ENCODE measurements at regions not wholly inside any gene's neighbourhood (a gene's known extent, or its start where the extent isn't known, plus 50 kb on each side); places are given as distances from the start of the nearest gene placed in this dataset.
A peak's percentile ranks its signal among the peaks of the same experiment; 100 is the strongest.

DNA sequence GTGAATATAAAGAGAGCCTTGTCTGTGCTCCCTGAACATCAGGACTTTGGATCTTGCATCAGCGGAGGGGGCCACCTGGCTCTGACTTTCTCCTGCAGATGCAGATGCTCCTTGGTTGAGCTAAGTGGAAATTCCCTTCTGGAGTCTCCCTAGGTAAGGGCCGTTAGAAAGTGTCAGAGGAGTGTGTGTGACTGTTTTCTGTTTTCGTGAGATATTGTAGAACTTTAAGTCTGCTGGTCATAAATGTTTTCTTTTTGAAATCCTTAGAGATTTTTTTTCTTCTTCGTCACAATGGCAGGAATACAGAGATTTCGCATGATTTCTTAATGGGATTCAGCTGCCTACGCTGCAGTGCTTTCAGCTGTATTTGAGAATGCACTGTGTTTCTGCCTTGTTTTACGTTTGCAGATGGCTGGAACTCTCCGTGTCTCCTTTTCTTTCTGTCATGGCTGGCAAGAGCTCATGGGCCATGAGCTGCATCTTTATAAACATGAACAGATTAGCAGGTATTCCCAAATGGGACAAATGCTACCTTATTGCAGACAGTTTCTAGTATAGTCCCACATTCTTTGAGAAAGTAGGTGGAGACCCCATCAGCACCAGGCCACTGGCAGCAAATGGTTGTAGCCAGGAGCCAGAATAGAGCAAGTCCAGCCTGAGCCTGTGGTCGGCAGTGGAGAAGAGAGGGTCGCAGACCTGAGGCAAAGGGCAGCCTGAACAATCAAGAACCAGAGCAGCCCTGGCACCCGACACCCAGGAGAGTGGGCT lies 76.2 kb upstream of the FRMD6 start:
- no peak overlapping the region for H3K4me3 ChIP-seq (ENCODE audit: extremely low read depth, insufficient read depth, low read length, poor library complexity, severe bottlenecking)
- WGBS, 2 experiments (ENCODE audit: insufficient coverage in 2 of 2) = 80 to 81% methylated on average over 11 of the region's 11 CpGs
- peaks cover 22% of the 10 kb centered on the region for H3K4me1 ChIP-seq (ENCODE audit: control insufficient read depth, insufficient read depth, low read length, poor library complexity, severe bottlenecking)
- no peaks in the 10 kb centered on the region for H3K9me3 ChIP-seq (ENCODE audit: control insufficient read depth, low read length)
- no peaks in the 10 kb centered on the region for H3K36me3 ChIP-seq (ENCODE audit: control insufficient read depth, insufficient read depth, low read length)
- peak overlapping the region; percentile 89 for H3K27ac ChIP-seq (ENCODE audit: low read depth, low read length, severe bottlenecking)

DNA sequence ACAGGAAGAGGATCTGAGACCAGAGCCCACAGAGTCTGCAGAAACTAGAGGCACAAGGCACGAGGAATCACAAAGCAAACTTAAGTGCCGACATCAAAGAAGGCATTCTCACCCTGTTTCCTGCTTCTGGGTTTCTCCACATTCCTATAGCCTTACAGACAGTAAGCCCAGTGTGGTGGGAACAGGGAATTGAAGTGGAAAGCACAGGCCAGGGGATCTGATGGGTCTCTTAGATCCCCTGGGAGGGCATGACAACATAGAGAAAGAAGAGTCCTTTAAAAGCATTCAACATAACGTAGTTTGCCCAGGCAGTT lies 75.6 kb upstream of the FRMD6 start:
- Histone ChIP-seq H3K4me3 (ENCODE audit: extremely low read depth, insufficient read depth, low read length, poor library complexity, severe bottlenecking) (no peak overlapping the region), H3K36me3 (ENCODE audit: control insufficient read depth, insufficient read depth, low read length) (no peaks in the 10 kb centered on the region), H3K27ac (ENCODE audit: low read depth, low read length, severe bottlenecking) (peak overlapping the region; percentile 89), H3K9me3 (ENCODE audit: control insufficient read depth, low read length) (no peaks in the 10 kb centered on the region), H3K4me1 (ENCODE audit: control insufficient read depth, insufficient read depth, low read length, poor library complexity, severe bottlenecking) (peaks cover 27% of the 10 kb centered on the region)
- WGBS, 2 experiments (ENCODE audit: insufficient coverage in 2 of 2) = 47 to 49% methylated on average over 3 of the region's 3 CpGs

DNA sequence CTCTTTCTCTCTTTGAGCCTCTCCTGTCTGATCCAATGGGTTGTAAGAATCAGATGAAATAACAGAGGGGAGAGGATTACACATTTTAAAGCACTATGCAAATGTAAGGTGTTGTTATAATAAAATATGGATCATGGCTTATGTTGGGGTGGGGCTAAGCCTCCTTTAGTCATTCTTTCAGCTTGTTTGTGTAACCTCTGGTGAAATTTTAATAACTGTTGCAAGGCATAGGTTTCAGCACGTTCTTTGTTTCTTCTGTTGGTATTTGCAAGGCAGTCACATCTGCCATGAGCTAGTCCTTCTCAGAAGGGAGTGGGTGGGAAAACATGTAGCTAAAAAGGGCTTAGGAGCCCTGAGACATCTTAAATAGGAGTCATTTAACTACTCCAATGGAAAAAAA lies 74.8 kb upstream of the FRMD6 start:
- Histone ChIP-seq H3K4me1 (ENCODE audit: control insufficient read depth, insufficient read depth, low read length, poor library complexity, severe bottlenecking) (peaks cover 31% of the 10 kb centered on the region), H3K4me3 (ENCODE audit: extremely low read depth, insufficient read depth, low read length, poor library complexity, severe bottlenecking) (no peak overlapping the region), H3K27ac (ENCODE audit: low read depth, low read length, severe bottlenecking) (peak overlapping the region; percentile 89), H3K36me3 (ENCODE audit: control insufficient read depth, insufficient read depth, low read length) (no peaks in the 10 kb centered on the region), H3K9me3 (ENCODE audit: control insufficient read depth, low read length) (no peaks in the 10 kb centered on the region)
- WGBS, 2 experiments (ENCODE audit: insufficient coverage in 2 of 2) = 89% methylated on average over 1 of the region's 1 CpG; no CpG with 5 or more reads in 1 of the 2 experiments

DNA sequence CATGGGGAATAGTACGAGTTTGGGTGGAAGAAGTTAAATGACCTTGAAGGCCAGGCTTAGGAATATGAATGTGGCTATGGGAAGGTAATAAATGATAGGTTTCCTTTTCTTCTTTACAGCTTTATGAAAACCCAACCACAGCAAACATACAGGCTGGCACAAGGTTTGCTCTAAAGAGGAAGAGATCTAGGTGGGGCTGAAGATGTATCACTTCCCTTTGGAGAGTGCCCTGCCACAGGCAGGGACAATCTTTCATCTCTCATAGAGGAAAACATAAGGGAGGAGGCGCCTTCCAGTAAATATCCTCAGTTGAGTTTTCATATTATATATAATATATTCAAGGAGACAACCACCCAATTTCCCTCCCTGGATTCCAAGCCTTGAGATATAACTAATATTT lies 72.9 kb upstream of the FRMD6 start:
- Histone ChIP-seq H3K9me3 (ENCODE audit: control insufficient read depth, low read length) (no peaks in the 10 kb centered on the region), H3K4me1 (ENCODE audit: control insufficient read depth, insufficient read depth, low read length, poor library complexity, severe bottlenecking) (peaks cover 33% of the 10 kb centered on the region), H3K27ac (ENCODE audit: low read depth, low read length, severe bottlenecking) (no peak overlapping the region), H3K36me3 (ENCODE audit: control insufficient read depth, insufficient read depth, low read length) (no peaks in the 10 kb centered on the region), H3K4me3 (ENCODE audit: extremely low read depth, insufficient read depth, low read length, poor library complexity, severe bottlenecking) (no peak overlapping the region)
- WGBS, 2 experiments (ENCODE audit: insufficient coverage in 2 of 2) = 100% methylated on average over 1 of the region's 2 CpGs

DNA sequence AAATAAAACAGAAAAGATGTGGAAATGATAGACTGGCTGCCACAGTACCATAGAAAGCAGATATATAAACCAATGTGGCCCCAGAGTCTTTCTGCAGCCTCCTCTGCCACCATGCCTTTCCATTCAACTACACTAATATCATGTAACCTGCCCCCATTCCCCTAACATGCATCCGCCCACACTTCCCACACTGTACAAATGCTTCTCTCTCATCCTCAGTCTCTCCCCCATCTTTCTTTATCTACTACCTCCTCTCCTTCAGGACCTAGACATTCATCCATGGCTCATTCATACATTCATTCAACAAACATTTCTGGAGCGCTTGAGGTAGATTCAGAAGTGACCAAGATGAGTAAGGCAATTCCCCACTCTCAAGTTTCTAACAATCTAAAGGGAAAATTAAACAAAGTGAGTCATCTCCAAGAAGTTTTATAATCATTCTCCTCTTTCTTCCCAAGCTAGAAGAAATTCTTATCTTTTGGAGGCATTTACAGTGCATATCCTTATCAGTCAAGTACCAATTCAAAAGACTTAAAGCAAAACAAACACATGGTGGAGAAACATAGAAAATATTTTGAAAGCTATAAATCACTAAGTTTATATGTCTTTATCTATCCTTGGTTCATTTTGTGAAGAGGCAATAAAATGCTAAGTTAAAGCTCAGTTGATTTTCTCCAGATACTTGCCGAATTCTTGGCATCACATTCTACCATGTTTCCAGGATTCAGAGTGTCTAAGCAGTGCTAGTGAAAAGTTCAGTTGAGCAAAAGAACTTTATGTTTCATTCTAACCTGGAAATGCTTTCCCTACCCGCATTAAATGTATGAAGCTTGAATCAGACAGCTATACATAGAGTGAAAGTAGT lies 70.5 kb upstream of the FRMD6 start:
- H3K36me3 ChIP-seq (ENCODE audit: control insufficient read depth, insufficient read depth, low read length) = no peaks in the 10 kb centered on the region
- H3K27ac ChIP-seq (ENCODE audit: low read depth, low read length, severe bottlenecking) = no peak overlapping the region
- 94 to 95% methylated on average over 1 to 3 of the region's 4 CpGs for WGBS, 2 experiments (ENCODE audit: insufficient coverage in 2 of 2)
- H3K4me1 ChIP-seq (ENCODE audit: control insufficient read depth, insufficient read depth, low read length, poor library complexity, severe bottlenecking) = peaks cover 20% of the 10 kb centered on the region
- H3K9me3 ChIP-seq (ENCODE audit: control insufficient read depth, low read length) = no peaks in the 10 kb centered on the region
- no peak overlapping the region for H3K4me3 ChIP-seq (ENCODE audit: extremely low read depth, insufficient read depth, low read length, poor library complexity, severe bottlenecking)

DNA sequence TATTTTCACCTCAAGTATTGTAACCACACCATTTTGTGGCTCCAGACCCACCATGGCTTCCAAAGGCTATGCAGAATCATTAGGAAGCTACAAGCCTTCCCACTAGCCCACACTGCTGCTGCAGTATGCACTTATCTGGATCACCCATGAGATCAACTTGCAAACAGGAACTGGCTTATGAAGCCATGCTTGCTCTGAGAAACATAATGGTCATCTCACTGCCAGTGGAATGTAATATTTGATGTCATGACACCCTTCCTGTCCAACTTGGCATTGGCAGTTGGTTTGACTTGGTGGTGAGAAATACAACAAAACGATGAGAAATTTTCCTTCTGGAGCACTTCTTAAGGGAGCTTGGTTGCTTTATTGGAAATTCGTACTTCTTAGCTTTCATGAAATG lies 69.3 kb upstream of the FRMD6 start:
- Histone ChIP-seq H3K27ac (ENCODE audit: low read depth, low read length, severe bottlenecking) (no peak overlapping the region), H3K4me1 (ENCODE audit: control insufficient read depth, insufficient read depth, low read length, poor library complexity, severe bottlenecking) (peaks cover 11% of the 10 kb centered on the region), H3K9me3 (ENCODE audit: control insufficient read depth, low read length) (no peaks in the 10 kb centered on the region), H3K36me3 (ENCODE audit: control insufficient read depth, insufficient read depth, low read length) (no peaks in the 10 kb centered on the region), H3K4me3 (ENCODE audit: extremely low read depth, insufficient read depth, low read length, poor library complexity, severe bottlenecking) (no peak overlapping the region)
- 89 to 94% methylated on average over 1 to 2 of the region's 2 CpGs for WGBS, 2 experiments (ENCODE audit: insufficient coverage in 2 of 2)

DNA sequence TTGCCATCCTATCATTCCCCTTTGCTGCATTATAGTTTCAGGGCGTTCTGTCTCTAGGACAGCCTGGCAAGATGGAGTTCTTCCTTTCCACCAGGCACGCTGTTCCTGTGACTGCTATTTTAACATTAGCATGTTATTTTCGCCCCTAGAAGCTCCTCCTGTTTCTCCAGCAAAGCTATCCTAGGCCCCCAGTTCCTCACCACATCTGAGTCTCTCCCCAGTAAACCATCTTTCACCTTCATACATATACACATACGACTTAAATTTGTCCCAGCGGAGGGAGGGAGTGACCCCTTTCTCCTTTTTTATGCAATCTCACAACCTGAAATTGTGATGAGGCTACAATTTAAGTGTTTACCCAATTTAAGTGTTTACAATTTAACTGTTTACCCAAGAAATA lies 66.7 kb upstream of the FRMD6 start:
- Histone ChIP-seq H3K27ac (ENCODE audit: low read depth, low read length, severe bottlenecking) (no peak overlapping the region), H3K36me3 (ENCODE audit: control insufficient read depth, insufficient read depth, low read length) (no peaks in the 10 kb centered on the region), H3K4me1 (ENCODE audit: control insufficient read depth, insufficient read depth, low read length, poor library complexity, severe bottlenecking) (peaks cover 11% of the 10 kb centered on the region), H3K9me3 (ENCODE audit: control insufficient read depth, low read length) (no peaks in the 10 kb centered on the region), H3K4me3 (ENCODE audit: extremely low read depth, insufficient read depth, low read length, poor library complexity, severe bottlenecking) (no peak overlapping the region)
- WGBS, 2 experiments (ENCODE audit: insufficient coverage in 2 of 2) = 77 to 80% methylated on average over 3 of the region's 5 CpGs

- Histone ChIP-seq H3K36me3 (ENCODE audit: control insufficient read depth, insufficient read depth, low read length) (no peaks in the 10 kb centered on the region), H3K9me3 (ENCODE audit: control insufficient read depth, low read length) (no peaks in the 10 kb centered on the region), H3K27ac (ENCODE audit: low read depth, low read length, severe bottlenecking) (no peak overlapping the region), H3K4me3 (ENCODE audit: extremely low read depth, insufficient read depth, low read length, poor library complexity, severe bottlenecking) (no peak overlapping the region), H3K4me1 (ENCODE audit: control insufficient read depth, insufficient read depth, low read length, poor library complexity, severe bottlenecking) (peaks cover 7% of the 10 kb centered on the region)
- WGBS, 2 experiments (ENCODE audit: insufficient coverage in 2 of 2) = 100% methylated on average over 1 of the region's 2 CpGs; no CpG with 5 or more reads in 1 of the 2 experiments
These were observed 58.9 kb upstream of the FRMD6 start for GRCh38 chr14:51592836-51593235.

DNA sequence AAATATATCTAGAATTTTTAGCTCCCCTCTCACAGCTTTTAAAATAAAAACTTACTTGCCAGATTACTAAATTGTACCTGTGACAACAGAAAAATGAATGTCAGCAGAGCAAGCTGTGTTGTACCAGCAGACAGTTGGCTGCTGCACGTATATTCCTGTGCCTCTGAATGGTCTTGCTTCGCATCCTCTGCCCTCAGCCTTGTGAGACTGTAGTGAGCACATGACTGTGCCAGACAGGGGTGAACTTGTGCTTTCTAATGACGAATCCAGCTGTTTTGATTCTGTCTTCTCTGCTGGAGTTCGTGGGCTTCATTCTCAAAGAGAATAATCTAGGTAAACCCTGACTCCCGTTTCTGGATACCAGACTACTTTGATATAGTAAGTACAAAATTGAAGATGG lies 58.3 kb upstream of the FRMD6 start:
- H3K9me3 ChIP-seq (ENCODE audit: control insufficient read depth, low read length) = no peaks in the 10 kb centered on the region
- 42 to 44% methylated on average over 2 of the region's 5 CpGs for WGBS, 2 experiments (ENCODE audit: insufficient coverage in 2 of 2)
- H3K4me3 ChIP-seq (ENCODE audit: extremely low read depth, insufficient read depth, low read length, poor library complexity, severe bottlenecking) = no peak overlapping the region
- no peak overlapping the region for H3K27ac ChIP-seq (ENCODE audit: low read depth, low read length, severe bottlenecking)
- H3K36me3 ChIP-seq (ENCODE audit: control insufficient read depth, insufficient read depth, low read length) = no peaks in the 10 kb centered on the region
- peaks cover 7% of the 10 kb centered on the region for H3K4me1 ChIP-seq (ENCODE audit: control insufficient read depth, insufficient read depth, low read length, poor library complexity, severe bottlenecking)

DNA sequence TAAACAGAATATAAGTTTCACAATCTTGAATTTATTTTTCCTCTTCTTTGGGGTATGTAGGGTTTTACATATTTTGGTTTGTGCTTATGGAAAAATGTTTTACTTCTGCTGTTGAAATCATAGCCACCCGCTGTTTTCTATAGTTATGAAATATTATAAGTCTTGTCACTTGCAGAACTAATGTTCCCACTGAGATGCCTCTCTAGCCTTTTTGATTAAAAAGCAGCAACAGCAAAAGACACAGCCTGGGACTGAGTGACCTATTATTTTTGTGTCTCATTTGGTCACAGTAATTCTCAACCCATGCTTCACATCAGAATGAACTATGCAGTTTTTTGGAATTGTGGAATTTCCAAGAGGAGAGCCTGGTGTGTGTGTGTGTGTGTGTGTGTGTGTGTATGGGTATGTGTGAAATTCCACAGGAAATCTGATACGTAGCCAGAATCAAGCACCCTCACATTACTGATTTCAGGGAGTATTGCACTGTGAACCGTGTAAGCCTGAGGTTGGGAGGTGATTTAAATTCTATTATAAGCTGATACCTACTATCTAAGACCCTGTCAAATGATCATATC lies 55.7 kb upstream of the FRMD6 start:
- Histone ChIP-seq H3K27ac (ENCODE audit: low read depth, low read length, severe bottlenecking) (no peak overlapping the region), H3K4me1 (ENCODE audit: control insufficient read depth, insufficient read depth, low read length, poor library complexity, severe bottlenecking) (peaks cover 7% of the 10 kb centered on the region), H3K4me3 (ENCODE audit: extremely low read depth, insufficient read depth, low read length, poor library complexity, severe bottlenecking) (no peak overlapping the region), H3K9me3 (ENCODE audit: control insufficient read depth, low read length) (no peaks in the 10 kb centered on the region), H3K36me3 (ENCODE audit: control insufficient read depth, insufficient read depth, low read length) (no peaks in the 10 kb centered on the region)
- WGBS, 2 experiments (ENCODE audit: insufficient coverage in 2 of 2) = 100% methylated on average over 1 of the region's 3 CpGs; no CpG with 5 or more reads in 1 of the 2 experiments

Measured in mesodermal cell (in vitro differentiated cells).